OCI-LY3 (cell line): ENCODE measurements at regions not wholly inside any gene's neighbourhood (a gene's known extent, or its start where the extent isn't known, plus 50 kb on each side); places are given as distances from the start of the nearest gene placed in this dataset.

ENCODE experiments used
- EZH2phosphoT487 ChIP-seq: fragments of 200-600 bp; shearing (Covaris generic); IDR thresholded peaks from 2 replicates; pipeline ENCODE4 v1.6.1; 2018; ENCODE audit warnings: antibody characterized with exemption, mixed run types, low read depth
- TF ChIP-seq, protein P1 (sequence below): fragments of 200-600, 300-600 bp; sonication (generic); IDR thresholded peaks from 2 replicates; pipeline ENCODE4 v1.5.1; 2014; ENCODE audit warnings: antibody characterized with exemption, low read length, low read depth

DNA sequence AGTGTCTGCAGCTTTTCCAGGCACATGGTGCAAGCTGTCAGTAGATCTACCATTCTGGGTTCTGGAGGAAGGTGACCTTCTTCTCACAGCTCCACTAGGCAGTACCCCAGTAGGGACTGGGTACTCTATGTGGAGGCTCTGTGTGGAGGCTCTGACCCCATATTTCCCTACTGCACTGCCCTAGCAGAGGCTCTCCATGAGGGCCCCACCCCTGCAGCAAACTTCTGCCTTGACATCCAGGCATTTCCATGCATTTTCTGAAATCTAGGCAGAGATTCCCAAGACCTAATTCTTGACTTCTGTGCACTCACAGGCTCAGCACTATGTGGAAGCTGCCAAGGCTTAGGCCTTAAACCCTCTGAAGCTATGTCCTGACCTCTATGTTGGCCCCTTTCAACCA, 1060.0 kb downstream of the NAALADL2 start:
- TF ChIP-seq, protein P1, sequence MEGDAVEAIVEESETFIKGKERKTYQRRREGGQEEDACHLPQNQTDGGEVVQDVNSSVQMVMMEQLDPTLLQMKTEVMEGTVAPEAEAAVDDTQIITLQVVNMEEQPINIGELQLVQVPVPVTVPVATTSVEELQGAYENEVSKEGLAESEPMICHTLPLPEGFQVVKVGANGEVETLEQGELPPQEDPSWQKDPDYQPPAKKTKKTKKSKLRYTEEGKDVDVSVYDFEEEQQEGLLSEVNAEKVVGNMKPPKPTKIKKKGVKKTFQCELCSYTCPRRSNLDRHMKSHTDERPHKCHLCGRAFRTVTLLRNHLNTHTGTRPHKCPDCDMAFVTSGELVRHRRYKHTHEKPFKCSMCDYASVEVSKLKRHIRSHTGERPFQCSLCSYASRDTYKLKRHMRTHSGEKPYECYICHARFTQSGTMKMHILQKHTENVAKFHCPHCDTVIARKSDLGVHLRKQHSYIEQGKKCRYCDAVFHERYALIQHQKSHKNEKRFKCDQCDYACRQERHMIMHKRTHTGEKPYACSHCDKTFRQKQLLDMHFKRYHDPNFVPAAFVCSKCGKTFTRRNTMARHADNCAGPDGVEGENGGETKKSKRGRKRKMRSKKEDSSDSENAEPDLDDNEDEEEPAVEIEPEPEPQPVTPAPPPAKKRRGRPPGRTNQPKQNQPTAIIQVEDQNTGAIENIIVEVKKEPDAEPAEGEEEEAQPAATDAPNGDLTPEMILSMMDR, result no peak
- no peak for TF ChIP-seq EZH2phosphoT487
